Fibroblast of lung (primary cell): ENCODE measurements at regions not wholly inside any gene's neighbourhood (a gene's known extent, or its start where the extent isn't known, plus 50 kb on each side); places are given as distances from the start of the nearest gene placed in this dataset.

Source experiments
- CTCF ChIP-seq, 2 donors: IDR thresholded peaks in 1 of 2; conservative IDR thresholded peaks in 1 of 2; 1 replicate in 1 of 2; 2 replicates in 1 of 2; pipeline ENCODE4 v1.5.1; 2011 to 2012; ENCODE audit warnings: low read length in 2 of 2, control low read depth in 1 of 2, inconsistent platforms in 1 of 2, low read depth in 1 of 2, mild to moderate bottlenecking in 1 of 2
- EZH2 ChIP-seq: IDR thresholded peaks from 2 replicates; pipeline ENCODE4 v1.5.1; 2012; ENCODE audit warnings: low read length, control low read depth, mild to moderate bottlenecking; ENCODE audit errors: missing control alignments

- TF ChIP-seq CTCF (conservative IDR thresholded peaks at IDR 0.05 in 1 of 2, IDR thresholded peaks at IDR 0.05 in 1 of 2; ENCODE audit: low read depth in 1 of 2, low read length in 2 of 2), result no peak
- TF ChIP-seq EZH2, result no peak
These were observed 243.8 kb downstream of the MATN1 start for GRCh38 chr1:30479575-30479974.
